ENCODE measurements at regions not wholly inside any gene's neighbourhood (a gene's known extent, or its start where the extent isn't known, plus 50 kb on each side); places are given as distances from the start of the nearest gene placed in this dataset.

DNA sequence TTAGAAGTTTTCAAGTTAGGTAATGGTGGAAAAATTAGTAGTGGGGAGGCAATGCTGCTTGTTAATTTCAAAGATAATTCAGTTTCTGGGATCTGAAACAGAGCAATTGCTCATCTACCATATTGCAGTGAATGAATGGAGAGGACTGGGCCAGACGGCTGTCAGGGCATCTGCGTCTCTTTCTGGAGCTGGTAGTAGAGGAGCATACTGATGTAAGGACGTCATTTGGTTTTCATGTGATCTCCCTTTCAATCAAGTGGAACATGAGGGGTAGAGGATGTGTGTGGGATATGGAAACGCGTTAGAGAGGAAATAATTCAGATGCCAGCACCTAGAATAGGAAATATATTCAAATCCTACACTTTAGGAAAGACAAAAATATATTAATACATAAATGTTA, 490.3 kb downstream of the ADCYAP1 start (continued):
- TF ChIP-seq, protein P1, sequence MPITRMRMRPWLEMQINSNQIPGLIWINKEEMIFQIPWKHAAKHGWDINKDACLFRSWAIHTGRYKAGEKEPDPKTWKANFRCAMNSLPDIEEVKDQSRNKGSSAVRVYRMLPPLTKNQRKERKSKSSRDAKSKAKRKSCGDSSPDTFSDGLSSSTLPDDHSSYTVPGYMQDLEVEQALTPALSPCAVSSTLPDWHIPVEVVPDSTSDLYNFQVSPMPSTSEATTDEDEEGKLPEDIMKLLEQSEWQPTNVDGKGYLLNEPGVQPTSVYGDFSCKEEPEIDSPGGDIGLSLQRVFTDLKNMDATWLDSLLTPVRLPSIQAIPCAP (CRISPR knock-in tag; IDR thresholded peaks at IDR 0.05) = no peak
- TF ChIP-seq, protein P2, sequence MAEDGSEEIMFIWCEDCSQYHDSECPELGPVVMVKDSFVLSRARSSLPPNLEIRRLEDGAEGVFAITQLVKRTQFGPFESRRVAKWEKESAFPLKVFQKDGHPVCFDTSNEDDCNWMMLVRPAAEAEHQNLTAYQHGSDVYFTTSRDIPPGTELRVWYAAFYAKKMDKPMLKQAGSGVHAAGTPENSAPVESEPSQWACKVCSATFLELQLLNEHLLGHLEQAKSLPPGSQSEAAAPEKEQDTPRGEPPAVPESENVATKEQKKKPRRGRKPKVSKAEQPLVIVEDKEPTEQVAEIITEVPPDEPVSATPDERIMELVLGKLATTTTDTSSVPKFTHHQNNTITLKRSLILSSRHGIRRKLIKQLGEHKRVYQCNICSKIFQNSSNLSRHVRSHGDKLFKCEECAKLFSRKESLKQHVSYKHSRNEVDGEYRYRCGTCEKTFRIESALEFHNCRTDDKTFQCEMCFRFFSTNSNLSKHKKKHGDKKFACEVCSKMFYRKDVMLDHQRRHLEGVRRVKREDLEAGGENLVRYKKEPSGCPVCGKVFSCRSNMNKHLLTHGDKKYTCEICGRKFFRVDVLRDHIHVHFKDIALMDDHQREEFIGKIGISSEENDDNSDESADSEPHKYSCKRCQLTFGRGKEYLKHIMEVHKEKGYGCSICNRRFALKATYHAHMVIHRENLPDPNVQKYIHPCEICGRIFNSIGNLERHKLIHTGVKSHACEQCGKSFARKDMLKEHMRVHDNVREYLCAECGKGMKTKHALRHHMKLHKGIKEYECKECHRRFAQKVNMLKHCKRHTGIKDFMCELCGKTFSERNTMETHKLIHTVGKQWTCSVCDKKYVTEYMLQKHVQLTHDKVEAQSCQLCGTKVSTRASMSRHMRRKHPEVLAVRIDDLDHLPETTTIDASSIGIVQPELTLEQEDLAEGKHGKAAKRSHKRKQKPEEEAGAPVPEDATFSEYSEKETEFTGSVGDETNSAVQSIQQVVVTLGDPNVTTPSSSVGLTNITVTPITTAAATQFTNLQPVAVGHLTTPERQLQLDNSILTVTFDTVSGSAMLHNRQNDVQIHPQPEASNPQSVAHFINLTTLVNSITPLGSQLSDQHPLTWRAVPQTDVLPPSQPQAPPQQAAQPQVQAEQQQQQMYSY (CRISPR knock-in tag; IDR thresholded peaks at IDR 0.05) = no peak
- TF ChIP-seq, protein P3, sequence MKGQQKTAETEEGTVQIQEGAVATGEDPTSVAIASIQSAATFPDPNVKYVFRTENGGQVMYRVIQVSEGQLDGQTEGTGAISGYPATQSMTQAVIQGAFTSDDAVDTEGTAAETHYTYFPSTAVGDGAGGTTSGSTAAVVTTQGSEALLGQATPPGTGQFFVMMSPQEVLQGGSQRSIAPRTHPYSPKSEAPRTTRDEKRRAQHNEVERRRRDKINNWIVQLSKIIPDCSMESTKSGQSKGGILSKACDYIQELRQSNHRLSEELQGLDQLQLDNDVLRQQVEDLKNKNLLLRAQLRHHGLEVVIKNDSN (CRISPR knock-in tag; IDR thresholded peaks at IDR 0.05) = no peak
- TF ChIP-seq TEAD4 (CRISPR knock-in tag; IDR thresholded peaks at IDR 0.05) = no peak
- TF ChIP-seq ZNF232 (CRISPR knock-in tag; IDR thresholded peaks at IDR 0.05) = no peak
- TF ChIP-seq EMX1 (CRISPR knock-in tag; IDR thresholded peaks at IDR 0.05) = no peak

DNA sequence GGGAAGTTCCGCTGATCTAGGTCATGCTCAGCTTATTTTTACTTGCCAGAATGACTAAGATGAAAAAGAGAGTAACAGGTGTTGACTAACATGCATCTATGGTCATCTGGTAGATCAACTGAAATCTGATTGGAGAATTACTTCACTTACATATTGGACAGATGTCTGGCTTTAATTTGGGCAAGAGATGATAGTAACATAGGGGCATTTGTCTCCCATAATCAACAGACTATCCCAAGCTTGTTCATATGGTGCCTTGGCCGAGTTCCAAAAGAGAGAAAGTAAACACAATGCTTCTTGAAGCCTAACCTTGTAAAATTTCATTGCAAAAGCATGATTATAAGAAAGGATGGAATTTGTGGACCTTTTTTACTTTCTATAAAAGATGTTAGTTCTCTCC, 503.7 kb downstream of the ADCYAP1 start:
- DNase-seq (ENCODE audit: low spot score) = no peak
- no peaks in the 10 kb centered on the region for H3K4me1 Mint-ChIP-seq
- no peak for ATAC-seq
- H3K9me3 Mint-ChIP-seq = peaks cover 7% of the 10 kb centered on the region; the same call in 1 of the 2 replicates
- ChIA-PET CTCF (no interaction called here), POLR2A (no interaction called here)
- no peaks in the 10 kb centered on the region for H3K36me3 Mint-ChIP-seq
- H3K27ac Mint-ChIP-seq = no peak overlapping the region
- H3K27me3 Mint-ChIP-seq (ENCODE audit: low read depth) = no peaks in the 10 kb centered on the region
- TF ChIP-seq ZNF219 (CRISPR knock-in tag; IDR thresholded peaks at IDR 0.05; ENCODE audit: borderline replicate concordance) (no peak), FOXK1 (CRISPR knock-in tag; IDR thresholded peaks at IDR 0.05) (no peak), CREB1 (CRISPR knock-in tag; IDR thresholded peaks at IDR 0.05) (no peak), FOXJ3 (CRISPR knock-in tag; IDR thresholded peaks at IDR 0.05; ENCODE audit: borderline replicate concordance) (no peak), SOX15 (CRISPR knock-in tag; IDR thresholded peaks at IDR 0.05) (no peak)
- TF ChIP-seq, protein P4, sequence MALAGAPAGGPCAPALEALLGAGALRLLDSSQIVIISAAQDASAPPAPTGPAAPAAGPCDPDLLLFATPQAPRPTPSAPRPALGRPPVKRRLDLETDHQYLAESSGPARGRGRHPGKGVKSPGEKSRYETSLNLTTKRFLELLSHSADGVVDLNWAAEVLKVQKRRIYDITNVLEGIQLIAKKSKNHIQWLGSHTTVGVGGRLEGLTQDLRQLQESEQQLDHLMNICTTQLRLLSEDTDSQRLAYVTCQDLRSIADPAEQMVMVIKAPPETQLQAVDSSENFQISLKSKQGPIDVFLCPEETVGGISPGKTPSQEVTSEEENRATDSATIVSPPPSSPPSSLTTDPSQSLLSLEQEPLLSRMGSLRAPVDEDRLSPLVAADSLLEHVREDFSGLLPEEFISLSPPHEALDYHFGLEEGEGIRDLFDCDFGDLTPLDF (CRISPR knock-in tag; IDR thresholded peaks at IDR 0.05) = no peak
- TF ChIP-seq, protein P5, sequence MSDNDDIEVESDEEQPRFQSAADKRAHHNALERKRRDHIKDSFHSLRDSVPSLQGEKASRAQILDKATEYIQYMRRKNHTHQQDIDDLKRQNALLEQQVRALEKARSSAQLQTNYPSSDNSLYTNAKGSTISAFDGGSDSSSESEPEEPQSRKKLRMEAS (CRISPR knock-in tag; IDR thresholded peaks at IDR 0.05) = no peak
- TF ChIP-seq, protein P6, sequence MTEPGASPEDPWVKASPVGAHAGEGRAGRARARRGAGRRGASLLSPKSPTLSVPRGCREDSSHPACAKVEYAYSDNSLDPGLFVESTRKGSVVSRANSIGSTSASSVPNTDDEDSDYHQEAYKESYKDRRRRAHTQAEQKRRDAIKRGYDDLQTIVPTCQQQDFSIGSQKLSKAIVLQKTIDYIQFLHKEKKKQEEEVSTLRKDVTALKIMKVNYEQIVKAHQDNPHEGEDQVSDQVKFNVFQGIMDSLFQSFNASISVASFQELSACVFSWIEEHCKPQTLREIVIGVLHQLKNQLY (CRISPR knock-in tag; IDR thresholded peaks at IDR 0.05) = no peak
- H3K4me3 Mint-ChIP-seq = no peak overlapping the region

DNA sequence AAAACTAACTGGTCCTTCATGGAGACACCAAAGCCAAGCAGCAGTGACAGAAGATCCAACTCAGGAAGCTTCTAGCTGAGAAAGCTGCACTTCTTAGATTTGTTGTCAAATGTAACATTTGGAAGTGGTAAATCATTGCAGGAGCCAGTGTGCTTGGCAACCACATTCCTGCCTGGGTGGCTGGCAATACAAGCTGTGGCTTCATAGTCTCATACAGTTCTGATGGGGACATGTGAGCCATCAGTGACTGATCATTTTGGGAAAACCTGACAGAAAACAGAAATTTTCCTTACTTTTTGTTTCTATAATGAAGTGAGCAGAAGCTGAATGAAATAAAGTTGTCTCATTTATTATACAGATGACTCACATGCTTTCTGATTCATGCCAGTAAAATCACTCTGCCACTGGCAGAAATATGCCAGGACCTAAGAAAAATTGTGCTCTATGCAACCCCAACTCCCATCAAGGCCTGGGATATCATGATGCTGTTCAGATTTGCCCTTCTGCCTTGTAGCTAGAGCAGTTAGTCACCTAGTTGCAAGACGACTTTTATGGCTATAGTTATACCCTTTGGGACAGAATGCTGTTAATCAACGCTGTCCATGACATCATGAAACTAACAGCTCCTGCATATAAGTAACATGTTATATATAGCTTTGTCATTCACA, 508.1 kb downstream of the ADCYAP1 start:
- ChIA-PET CTCF (no interaction called here), POLR2A (no interaction called here)
- Mint-ChIP-seq H3K27ac (no peak overlapping the region), H3K9me3 (peaks cover 3% of the 10 kb centered on the region; the same call in 1 of the 2 replicates), H3K4me3 (no peak overlapping the region), H3K4me1 (no peaks in the 10 kb centered on the region), H3K27me3 (ENCODE audit: low read depth) (no peaks in the 10 kb centered on the region), H3K36me3 (no peaks in the 10 kb centered on the region)
- TF ChIP-seq, protein P7, sequence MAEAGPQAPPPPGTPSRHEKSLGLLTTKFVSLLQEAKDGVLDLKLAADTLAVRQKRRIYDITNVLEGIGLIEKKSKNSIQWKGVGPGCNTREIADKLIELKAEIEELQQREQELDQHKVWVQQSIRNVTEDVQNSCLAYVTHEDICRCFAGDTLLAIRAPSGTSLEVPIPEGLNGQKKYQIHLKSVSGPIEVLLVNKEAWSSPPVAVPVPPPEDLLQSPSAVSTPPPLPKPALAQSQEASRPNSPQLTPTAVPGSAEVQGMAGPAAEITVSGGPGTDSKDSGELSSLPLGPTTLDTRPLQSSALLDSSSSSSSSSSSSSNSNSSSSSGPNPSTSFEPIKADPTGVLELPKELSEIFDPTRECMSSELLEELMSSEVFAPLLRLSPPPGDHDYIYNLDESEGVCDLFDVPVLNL (CRISPR knock-in tag; IDR thresholded peaks at IDR 0.05; ENCODE audit: borderline replicate concordance, low read depth) = no peak
- no peak for TF ChIP-seq CREB1 (CRISPR knock-in tag; IDR thresholded peaks at IDR 0.05)
- no peak for TF ChIP-seq JUN (CRISPR knock-in tag; IDR thresholded peaks at IDR 0.05)
- ATAC-seq (no peak), DNase-seq (ENCODE audit: low spot score) (no peak)

Measured in WTC11 (cell line).